MM.1S (cell line): ENCODE measurements at regions not wholly inside any gene's neighbourhood (a gene's known extent, or its start where the extent isn't known, plus 50 kb on each side); places are given as distances from the start of the nearest gene placed in this dataset.

Experiments used
- CTCF ChIP-seq: fragments of 300-600 bp; sonication (generic); IDR thresholded peaks from 2 replicates; pipeline ENCODE4 v1.5.1; 2016; ENCODE audit warnings: antibody characterized with exemption, low read length, mixed read lengths
- EZH2 ChIP-seq: fragments of 300-600 bp; sonication (generic); optimal IDR thresholded peaks from 2 replicates; pipeline ENCODE3; 2017; ENCODE audit warnings: low read depth, mild to moderate bottlenecking, antibody characterized with exemption, low read length, mixed read lengths
- EZH2phosphoT487 ChIP-seq: fragments of 300-600 bp; sonication (generic); IDR thresholded peaks from 2 replicates; pipeline ENCODE4 v1.6.1; 2018; ENCODE audit warnings: antibody characterized with exemption, low read length

GRCh38 chr5:104352954-104353353, 790.4 kb upstream of the NUDT12 start:
- TF ChIP-seq CTCF (no peak), EZH2 (no peak), EZH2phosphoT487 (no peak)
